ENCODE measurements at regions not wholly inside any gene's neighbourhood (a gene's known extent, or its start where the extent isn't known, plus 50 kb on each side); places are given as distances from the start of the nearest gene placed in this dataset.

- Mint-ChIP-seq H3K36me3 (ENCODE audit: low read depth) (peaks cover 13% of the 10 kb centered on the region), H3K4me1 (peaks cover 18% of the 10 kb centered on the region), H3K4me3 (no peak overlapping the region), H3K9me3 (no peaks in the 10 kb centered on the region), H3K27me3 (ENCODE audit: insufficient read depth) (no peaks in the 10 kb centered on the region), H3K27ac (no peak overlapping the region)
- Histone ChIP-seq H3K27ac (ENCODE audit: low read depth, low read length) (no peak overlapping the region), H3K27me3 (ENCODE audit: control insufficient read depth, insufficient read depth, low read length, poor library complexity, severe bottlenecking) (no peaks in the 10 kb centered on the region), H3K4me1 (ENCODE audit: control insufficient read depth, insufficient read depth, low read length) (peaks cover 6% of the 10 kb centered on the region), H3K4me3 (ENCODE audit: low read length) (no peak overlapping the region), H3K36me3 (ENCODE audit: control insufficient read depth, insufficient read depth, low read length) (peaks cover 2% of the 10 kb centered on the region), H3K9me3 (ENCODE audit: control insufficient read depth, low read length) (no peaks in the 10 kb centered on the region), H3K9ac (ENCODE audit: extremely low read depth, low read length, poor library complexity, severe bottlenecking) (no peak overlapping the region)
- 97 to 99% methylated on average over 3 to 4 of the region's 4 CpGs for WGBS, 2 experiments (ENCODE audit: insufficient coverage in 1 of 2, insufficient read length in 1 of 2)
- DNase-seq = peak; percentile 30
- TF ChIP-seq CTCF (conservative IDR thresholded peaks at IDR 0.05) = no peak
Observed at GRCh38 chr15:66864871-66865281, 162.8 kb downstream of the SMAD6 start.

- H3K4me1 Mint-ChIP-seq = peaks cover 18% of the 10 kb centered on the region
- peak; percentile 68 for DNase-seq
- H3K4me3 ChIP-seq (ENCODE audit: low read length) = no peak overlapping the region
- no peak for TF ChIP-seq CTCF (conservative IDR thresholded peaks at IDR 0.05)
- peaks cover 11% of the 10 kb centered on the region for H3K36me3 Mint-ChIP-seq (ENCODE audit: low read depth)
- H3K27me3 Mint-ChIP-seq (ENCODE audit: insufficient read depth) = no peaks in the 10 kb centered on the region
- H3K9me3 ChIP-seq (ENCODE audit: control insufficient read depth, low read length) = no peaks in the 10 kb centered on the region
- H3K27ac ChIP-seq (ENCODE audit: low read depth, low read length) = no peak overlapping the region
- peak overlapping the region; percentile 11 for H3K9ac ChIP-seq (ENCODE audit: extremely low read depth, low read length, poor library complexity, severe bottlenecking)
- H3K9me3 Mint-ChIP-seq = no peaks in the 10 kb centered on the region
- H3K27me3 ChIP-seq (ENCODE audit: control insufficient read depth, insufficient read depth, low read length, poor library complexity, severe bottlenecking) = no peaks in the 10 kb centered on the region
- H3K4me1 ChIP-seq (ENCODE audit: control insufficient read depth, insufficient read depth, low read length) = peaks cover 6% of the 10 kb centered on the region
- peak overlapping the region; percentile 71 for H3K27ac Mint-ChIP-seq
- no peak overlapping the region for H3K4me3 Mint-ChIP-seq
- 88 to 90% methylated on average over 10 to 15 of the region's 15 CpGs for WGBS, 2 experiments (ENCODE audit: insufficient coverage in 1 of 2, insufficient read length in 1 of 2)
- H3K36me3 ChIP-seq (ENCODE audit: control insufficient read depth, insufficient read depth, low read length) = no peaks in the 10 kb centered on the region
Observed at GRCh38 chr15:66865622-66866611, 163.9 kb downstream of the SMAD6 start.

- H3K9ac ChIP-seq (ENCODE audit: extremely low read depth, low read length, poor library complexity, severe bottlenecking) = peak overlapping the region; percentile 11
- no peak overlapping the region for H3K27ac ChIP-seq (ENCODE audit: low read depth, low read length)
- H3K4me1 Mint-ChIP-seq = peaks cover 18% of the 10 kb centered on the region
- H3K9me3 ChIP-seq (ENCODE audit: control insufficient read depth, low read length) = no peaks in the 10 kb centered on the region
- H3K36me3 ChIP-seq (ENCODE audit: control insufficient read depth, insufficient read depth, low read length) = no peaks in the 10 kb centered on the region
- no peaks in the 10 kb centered on the region for H3K9me3 Mint-ChIP-seq
- H3K4me3 ChIP-seq (ENCODE audit: low read length) = no peak overlapping the region
- H3K27ac Mint-ChIP-seq = peak overlapping the region; percentile 71
- H3K4me3 Mint-ChIP-seq = no peak overlapping the region
- 96 to 97% methylated on average over 5 to 6 of the region's 6 CpGs for WGBS, 2 experiments (ENCODE audit: insufficient coverage in 1 of 2, insufficient read length in 1 of 2)
- H3K27me3 Mint-ChIP-seq (ENCODE audit: insufficient read depth) = no peaks in the 10 kb centered on the region
- no peaks in the 10 kb centered on the region for H3K27me3 ChIP-seq (ENCODE audit: control insufficient read depth, insufficient read depth, low read length, poor library complexity, severe bottlenecking)
- no peak for DNase-seq
- peaks cover 11% of the 10 kb centered on the region for H3K36me3 Mint-ChIP-seq (ENCODE audit: low read depth)
- peaks cover 6% of the 10 kb centered on the region for H3K4me1 ChIP-seq (ENCODE audit: control insufficient read depth, insufficient read depth, low read length)
- no peak for TF ChIP-seq CTCF (conservative IDR thresholded peaks at IDR 0.05)
Observed at GRCh38 chr15:66866656-66867055, 164.6 kb downstream of the SMAD6 start.
